ENCODE measurements at regions not wholly inside any gene's neighbourhood (a gene's known extent, or its start where the extent isn't known, plus 50 kb on each side); places are given as distances from the start of the nearest gene placed in this dataset.

GRCh38 chr12:65533177-65533883, 254.8 kb downstream of the MSRB3 start:
- TF ChIP-seq EZH2 (IDR thresholded peaks at IDR 0.05; ENCODE audit: insufficient read depth, low read length): no peak
- no peak for TF ChIP-seq CTCF (IDR thresholded peaks at IDR 0.05; ENCODE audit: insufficient read depth, low read depth, low read length)

Measured in astrocyte (in vitro differentiated cells and primary cell).